Endometrium (tissue), 2 donors: ENCODE measurements at regions not wholly inside any gene's neighbourhood (a gene's known extent, or its start where the extent isn't known, plus 50 kb on each side); places are given as distances from the start of the nearest gene placed in this dataset.

ENCODE experiments used
- FAIRE-seq: peaks from 2 replicates; lab custom pipeline; 2012; peaks lifted over from hg19 to GRCh38; lab: Jason Lieb, UNC
- donor health status: control.
- donor health status: control.

- FAIRE-seq, result no peak
Measured at GRCh38 chr3:24843955-24844354, 349.3 kb upstream of the THRB start.

GRCh38 chr3:24845524-24846155 is 351.0 kb upstream of the THRB start:
- no peak for FAIRE-seq

- no peak for FAIRE-seq
Measured at GRCh38 chr3:24846286-24846860, 351.7 kb upstream of the THRB start.

- FAIRE-seq, result no peak
Measured at GRCh38 chr3:24850245-24850644, 355.6 kb upstream of the THRB start.

- FAIRE-seq, result no peak
Measured at GRCh38 chr3:24853685-24854490, 359.2 kb upstream of the THRB start.

- no peak for FAIRE-seq
Measured at GRCh38 chr3:24854748-24855147, 360.1 kb upstream of the THRB start.

- FAIRE-seq, result no peak
Measured at GRCh38 chr3:24857945-24858344, 363.3 kb upstream of the THRB start.

GRCh38 chr3:24863215-24863614 is 368.6 kb upstream of the THRB start:
- FAIRE-seq, result no peak

- no peak for FAIRE-seq
Measured at GRCh38 chr3:24867783-24868182, 373.1 kb upstream of the THRB start.

- FAIRE-seq, result no peak
Measured at GRCh38 chr3:24881239-24881638, 386.6 kb upstream of the THRB start.

- FAIRE-seq, result no peak
Measured at GRCh38 chr3:24886501-24886900, 391.9 kb upstream of the THRB start.

GRCh38 chr3:24890012-24890411 is 395.4 kb upstream of the THRB start:
- FAIRE-seq, result no peak

GRCh38 chr3:24899373-24899772 is 404.7 kb upstream of the THRB start:
- FAIRE-seq, result no peak

- FAIRE-seq, result no peak
Measured at GRCh38 chr3:24899901-24900603, 405.4 kb upstream of the THRB start.

- FAIRE-seq, result no peak
Measured at GRCh38 chr3:24905266-24905665, 410.6 kb upstream of the THRB start.

GRCh38 chr3:24907106-24907505 is 412.5 kb upstream of the THRB start:
- no peak for FAIRE-seq

- no peak for FAIRE-seq
Measured at GRCh38 chr3:24911076-24911475, 416.4 kb upstream of the THRB start.

- FAIRE-seq, result no peak
Measured at GRCh38 chr3:24915639-24916038, 421.0 kb upstream of the THRB start.

- FAIRE-seq, result no peak
Measured at GRCh38 chr3:24917908-24918307, 423.3 kb upstream of the THRB start.

- no peak for FAIRE-seq
Measured at GRCh38 chr3:24923570-24923969, 428.9 kb upstream of the THRB start.

GRCh38 chr3:24929521-24929920 is 434.9 kb upstream of the THRB start:
- FAIRE-seq, result no peak

- FAIRE-seq, result no peak
Measured at GRCh38 chr3:24933401-24933800, 438.8 kb upstream of the THRB start.

GRCh38 chr3:24936574-24936973 is 441.9 kb upstream of the THRB start:
- FAIRE-seq, result no peak
